ENCODE measurements at regions not wholly inside any gene's neighbourhood (a gene's known extent, or its start where the extent isn't known, plus 50 kb on each side); places are given as distances from the start of the nearest gene placed in this dataset.

DNA sequence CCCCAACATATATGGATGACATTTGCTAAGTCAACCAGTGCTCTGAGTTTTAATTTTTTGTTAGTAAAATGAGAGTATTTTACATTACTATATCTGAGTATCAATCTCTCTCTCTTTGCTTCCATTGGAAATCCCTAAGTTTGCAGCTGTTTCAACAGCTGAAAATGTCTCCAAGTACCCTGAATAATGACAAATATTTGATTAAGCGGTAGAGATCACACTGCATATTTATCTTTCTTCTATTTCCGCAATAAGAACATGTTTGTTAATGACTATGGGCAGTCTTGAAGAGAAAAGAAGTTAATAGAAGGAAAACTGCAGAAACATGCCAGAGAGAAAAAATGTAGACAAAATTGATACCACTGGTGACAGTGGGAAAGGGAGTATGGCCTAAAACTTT, 1117.5 kb downstream of the NCAM2 start:
- Histone ChIP-seq H3K36me3 (ENCODE audit: control insufficient read depth, insufficient read depth, low read length) (no peaks in the 10 kb centered on the region), H3K4me1 (ENCODE audit: control insufficient read depth, insufficient read depth, low read length) (no peaks in the 10 kb centered on the region), H3K9me3 (ENCODE audit: control insufficient read depth, insufficient read depth, low read length) (peaks cover 9% of the 10 kb centered on the region), H3K27ac (ENCODE audit: low read length) (no peak overlapping the region), H3K27me3 (ENCODE audit: control insufficient read depth, insufficient read depth, low read length) (no peaks in the 10 kb centered on the region), H3K4me3 (ENCODE audit: low read length) (no peak overlapping the region)
- Mint-ChIP-seq H3K27me3 (ENCODE audit: low read depth in 2 of 2) (no peaks in the 10 kb centered on the region), H3K4me3 (no peak overlapping the region), H3K4me1 (no peaks in the 10 kb centered on the region), H3K27ac (no peak overlapping the region), H3K9me3 (peaks cover 8 to 14% of the 10 kb centered on the region in 2 donors), H3K36me3 (no peaks in the 10 kb centered on the region)
- intact Hi-C loops (cut with micrococcal nuclease) = no loop called here
- TF ChIP-seq, protein P1, sequence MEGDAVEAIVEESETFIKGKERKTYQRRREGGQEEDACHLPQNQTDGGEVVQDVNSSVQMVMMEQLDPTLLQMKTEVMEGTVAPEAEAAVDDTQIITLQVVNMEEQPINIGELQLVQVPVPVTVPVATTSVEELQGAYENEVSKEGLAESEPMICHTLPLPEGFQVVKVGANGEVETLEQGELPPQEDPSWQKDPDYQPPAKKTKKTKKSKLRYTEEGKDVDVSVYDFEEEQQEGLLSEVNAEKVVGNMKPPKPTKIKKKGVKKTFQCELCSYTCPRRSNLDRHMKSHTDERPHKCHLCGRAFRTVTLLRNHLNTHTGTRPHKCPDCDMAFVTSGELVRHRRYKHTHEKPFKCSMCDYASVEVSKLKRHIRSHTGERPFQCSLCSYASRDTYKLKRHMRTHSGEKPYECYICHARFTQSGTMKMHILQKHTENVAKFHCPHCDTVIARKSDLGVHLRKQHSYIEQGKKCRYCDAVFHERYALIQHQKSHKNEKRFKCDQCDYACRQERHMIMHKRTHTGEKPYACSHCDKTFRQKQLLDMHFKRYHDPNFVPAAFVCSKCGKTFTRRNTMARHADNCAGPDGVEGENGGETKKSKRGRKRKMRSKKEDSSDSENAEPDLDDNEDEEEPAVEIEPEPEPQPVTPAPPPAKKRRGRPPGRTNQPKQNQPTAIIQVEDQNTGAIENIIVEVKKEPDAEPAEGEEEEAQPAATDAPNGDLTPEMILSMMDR (IDR thresholded peaks at IDR 0.05) = no peak
- no peak for DNase-seq
- WGBS (ENCODE audit: insufficient coverage) = no CpG with 5 or more reads among the region's 2 CpGs
- no peak for ATAC-seq

DNA sequence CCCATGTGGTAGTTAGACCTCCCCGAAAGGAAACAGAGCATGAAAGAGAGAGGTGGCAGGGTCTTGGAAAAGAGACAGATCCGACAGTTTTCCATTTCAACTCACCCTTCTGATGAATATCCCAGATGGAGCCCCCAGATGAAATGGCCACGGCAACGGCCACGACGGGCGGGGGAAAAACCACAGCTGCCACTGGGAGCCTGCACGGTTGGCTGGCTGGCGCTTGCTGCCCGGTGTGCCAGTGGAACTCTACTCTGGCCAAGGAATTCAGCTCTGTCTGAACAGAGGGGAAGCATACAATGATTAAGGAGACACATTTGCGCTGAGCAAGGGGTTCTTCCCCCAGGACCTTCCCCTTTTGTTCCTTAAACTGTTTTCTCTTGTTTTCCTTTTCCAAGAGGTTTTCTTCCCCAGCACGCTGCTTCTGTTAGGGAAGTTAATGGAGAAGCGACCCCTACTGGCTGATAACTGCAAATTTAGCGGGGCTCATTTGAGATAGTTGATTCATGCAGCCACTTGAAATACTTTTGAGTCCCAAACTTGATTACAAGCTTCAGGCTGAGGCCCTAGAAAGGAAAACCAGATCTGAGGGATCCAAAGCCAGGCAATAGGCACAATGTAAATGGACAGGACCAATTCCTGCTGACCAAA, 1122.5 kb downstream of the NCAM2 start:
- H3K27me3 ChIP-seq (ENCODE audit: control insufficient read depth, insufficient read depth, low read length) = no peaks in the 10 kb centered on the region
- WGBS (ENCODE audit: insufficient coverage) = 83% methylated on average over 14 of the region's 14 CpGs
- peaks cover 27% of the 10 kb centered on the region for H3K9me3 ChIP-seq (ENCODE audit: control insufficient read depth, insufficient read depth, low read length)
- H3K27ac Mint-ChIP-seq = no peak overlapping the region
- H3K27ac ChIP-seq (ENCODE audit: low read length) = no peak overlapping the region
- H3K36me3 ChIP-seq (ENCODE audit: control insufficient read depth, insufficient read depth, low read length) = no peaks in the 10 kb centered on the region
- intact Hi-C loops (cut with micrococcal nuclease) = no loop called here
- TF ChIP-seq, protein P1 (IDR thresholded peaks at IDR 0.05) = no peak
- no peak overlapping the region for H3K4me3 ChIP-seq (ENCODE audit: low read length)
- ATAC-seq (no peak), DNase-seq (no peak)
- peaks cover 6 to 10% of the 10 kb centered on the region in 2 donors for H3K9me3 Mint-ChIP-seq
- H3K4me1 Mint-ChIP-seq = no peaks in the 10 kb centered on the region
- no peak overlapping the region for H3K4me3 Mint-ChIP-seq
- no peaks in the 10 kb centered on the region for H3K4me1 ChIP-seq (ENCODE audit: control insufficient read depth, insufficient read depth, low read length)
- no peaks in the 10 kb centered on the region for H3K36me3 Mint-ChIP-seq
- H3K27me3 Mint-ChIP-seq (ENCODE audit: low read depth in 2 of 2) = no peaks in the 10 kb centered on the region

DNA sequence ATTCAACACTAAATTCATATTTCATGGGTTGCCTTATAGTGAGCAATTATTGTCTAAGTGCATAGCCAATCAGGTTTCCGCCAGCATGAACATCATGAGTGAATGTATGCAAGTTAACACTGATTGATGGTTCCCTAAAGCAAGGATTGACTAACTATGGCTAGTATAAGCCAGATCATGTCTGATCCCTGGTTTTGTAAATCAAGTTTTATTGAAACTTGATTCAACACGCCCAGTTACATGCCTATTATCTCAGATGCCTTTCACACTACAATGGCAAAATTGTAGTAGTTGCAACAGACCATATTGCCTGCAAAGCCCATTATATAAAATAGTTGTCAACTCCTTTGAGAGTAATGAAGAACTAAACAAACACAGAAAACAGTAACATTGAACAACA, 1127.4 kb downstream of the NCAM2 start:
- Histone ChIP-seq H3K4me3 (ENCODE audit: low read length) (no peak overlapping the region), H3K27me3 (ENCODE audit: control insufficient read depth, insufficient read depth, low read length) (no peaks in the 10 kb centered on the region), H3K36me3 (ENCODE audit: control insufficient read depth, insufficient read depth, low read length) (no peaks in the 10 kb centered on the region), H3K4me1 (ENCODE audit: control insufficient read depth, insufficient read depth, low read length) (no peaks in the 10 kb centered on the region), H3K27ac (ENCODE audit: low read length) (no peak overlapping the region), H3K9me3 (ENCODE audit: control insufficient read depth, insufficient read depth, low read length) (peaks cover 19% of the 10 kb centered on the region)
- no peaks in the 10 kb centered on the region for H3K4me1 Mint-ChIP-seq
- DNase-seq = no peak
- H3K27me3 Mint-ChIP-seq (ENCODE audit: low read depth in 2 of 2) = no peaks in the 10 kb centered on the region
- TF ChIP-seq, protein P1 (IDR thresholded peaks at IDR 0.05) = no peak
- no peak for ATAC-seq
- WGBS (ENCODE audit: insufficient coverage) = 86% methylated on average over 2 of the region's 2 CpGs
- peaks cover 5% of the 10 kb centered on the region for H3K36me3 Mint-ChIP-seq
- H3K4me3 Mint-ChIP-seq = no peak overlapping the region
- H3K9me3 Mint-ChIP-seq = peaks cover 4 to 13% of the 10 kb centered on the region in 2 donors
- intact Hi-C loops (cut with micrococcal nuclease) = no loop called here
- H3K27ac Mint-ChIP-seq = no peak overlapping the region

DNA sequence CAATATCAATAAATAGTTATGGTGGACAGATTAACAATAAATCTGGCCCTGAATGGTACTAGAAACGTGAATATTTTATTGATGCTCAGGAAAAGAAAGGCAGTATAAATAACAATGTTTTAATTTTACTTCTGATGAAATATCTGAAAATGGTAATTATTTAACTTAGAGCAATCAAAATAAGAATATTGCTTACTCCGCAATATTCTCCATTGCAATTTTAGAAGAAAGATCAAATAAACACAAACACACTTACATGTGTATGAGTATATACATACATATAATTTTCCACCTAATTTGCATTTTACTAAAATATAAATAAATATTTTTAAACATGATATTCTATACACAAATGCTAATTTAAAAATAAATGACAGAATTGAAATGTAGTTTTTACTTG, 1130.5 kb downstream of the NCAM2 start:
- H3K27ac Mint-ChIP-seq = no peak overlapping the region
- peaks cover 2 to 14% of the 10 kb centered on the region in 2 donors for H3K9me3 Mint-ChIP-seq
- intact Hi-C loops (cut with micrococcal nuclease) = no loop called here
- TF ChIP-seq, protein P1 (IDR thresholded peaks at IDR 0.05) = no peak
- H3K4me3 Mint-ChIP-seq = no peak overlapping the region
- Histone ChIP-seq H3K36me3 (ENCODE audit: control insufficient read depth, insufficient read depth, low read length) (no peaks in the 10 kb centered on the region), H3K27me3 (ENCODE audit: control insufficient read depth, insufficient read depth, low read length) (no peaks in the 10 kb centered on the region), H3K27ac (ENCODE audit: low read length) (no peak overlapping the region), H3K9me3 (ENCODE audit: control insufficient read depth, insufficient read depth, low read length) (peaks cover 2% of the 10 kb centered on the region), H3K4me1 (ENCODE audit: control insufficient read depth, insufficient read depth, low read length) (no peaks in the 10 kb centered on the region), H3K4me3 (ENCODE audit: low read length) (no peak overlapping the region)
- H3K4me1 Mint-ChIP-seq = no peaks in the 10 kb centered on the region
- peaks cover 5% of the 10 kb centered on the region for H3K36me3 Mint-ChIP-seq
- no peak for DNase-seq
- 60% methylated on average over 1 of the region's 2 CpGs for WGBS (ENCODE audit: insufficient coverage)
- no peaks in the 10 kb centered on the region for H3K27me3 Mint-ChIP-seq (ENCODE audit: low read depth in 2 of 2)
- ATAC-seq = no peak

Measured in natural killer cell (primary cell).